Fibroblast of mammary gland (primary cell): ENCODE measurements at regions not wholly inside any gene's neighbourhood (a gene's known extent, or its start where the extent isn't known, plus 50 kb on each side); places are given as distances from the start of the nearest gene placed in this dataset.

Experiments
- DNase-seq: peaks from one replicate; pipeline ENCODE4 v3.0.0-alpha.2; 2010; ENCODE audit warnings: low read depth
- H3K4me3 ChIP-seq: 2 replicates; pipeline ENCODE4 v1.5.1; 2011; ENCODE audit warnings: low read depth, mild to moderate bottlenecking, low read length, moderate library complexity; ENCODE audit not compliant: control insufficient read depth
- CTCF ChIP-seq: conservative IDR thresholded peaks from 2 replicates; pipeline ENCODE4 v1.5.1; 2011; ENCODE audit warnings: low read depth, low read length, inconsistent platforms; ENCODE audit not compliant: control insufficient read depth, insufficient read depth

GRCh38 chr5:92505145-92505544, 1075.9 kb downstream of the NR2F1-AS1 start:
- no peak overlapping the region for H3K4me3 ChIP-seq
- peak; percentile 48 for DNase-seq
- TF ChIP-seq CTCF: no peak

GRCh38 chr5:92504346-92504745, 1076.7 kb downstream of the NR2F1-AS1 start:
- DNase-seq: no peak
- H3K4me3 ChIP-seq: no peak overlapping the region
- TF ChIP-seq CTCF: no peak

GRCh38 chr5:92500752-92501151, 1080.3 kb downstream of the NR2F1-AS1 start:
- DNase-seq: no peak
- no peak overlapping the region for H3K4me3 ChIP-seq
- no peak for TF ChIP-seq CTCF

- no peak overlapping the region for H3K4me3 ChIP-seq
- no peak for DNase-seq
- TF ChIP-seq CTCF: no peak
Measured at GRCh38 chr5:92496545-92496944, 1084.5 kb downstream of the NR2F1-AS1 start.

- H3K4me3 ChIP-seq: no peak overlapping the region
- TF ChIP-seq CTCF: no peak
- no peak for DNase-seq
Measured at GRCh38 chr5:92494508-92494907, 1086.5 kb downstream of the NR2F1-AS1 start.

GRCh38 chr5:92492908-92493307, 1088.1 kb downstream of the NR2F1-AS1 start:
- no peak for DNase-seq
- TF ChIP-seq CTCF: no peak
- H3K4me3 ChIP-seq: no peak overlapping the region

- no peak overlapping the region for H3K4me3 ChIP-seq
- no peak for DNase-seq
- no peak for TF ChIP-seq CTCF
Measured at GRCh38 chr5:92484484-92484883, 1096.5 kb downstream of the NR2F1-AS1 start.
